ENCODE measurements at regions not wholly inside any gene's neighbourhood (a gene's known extent, or its start where the extent isn't known, plus 50 kb on each side); places are given as distances from the start of the nearest gene placed in this dataset.

- TF ChIP-seq, protein P1, sequence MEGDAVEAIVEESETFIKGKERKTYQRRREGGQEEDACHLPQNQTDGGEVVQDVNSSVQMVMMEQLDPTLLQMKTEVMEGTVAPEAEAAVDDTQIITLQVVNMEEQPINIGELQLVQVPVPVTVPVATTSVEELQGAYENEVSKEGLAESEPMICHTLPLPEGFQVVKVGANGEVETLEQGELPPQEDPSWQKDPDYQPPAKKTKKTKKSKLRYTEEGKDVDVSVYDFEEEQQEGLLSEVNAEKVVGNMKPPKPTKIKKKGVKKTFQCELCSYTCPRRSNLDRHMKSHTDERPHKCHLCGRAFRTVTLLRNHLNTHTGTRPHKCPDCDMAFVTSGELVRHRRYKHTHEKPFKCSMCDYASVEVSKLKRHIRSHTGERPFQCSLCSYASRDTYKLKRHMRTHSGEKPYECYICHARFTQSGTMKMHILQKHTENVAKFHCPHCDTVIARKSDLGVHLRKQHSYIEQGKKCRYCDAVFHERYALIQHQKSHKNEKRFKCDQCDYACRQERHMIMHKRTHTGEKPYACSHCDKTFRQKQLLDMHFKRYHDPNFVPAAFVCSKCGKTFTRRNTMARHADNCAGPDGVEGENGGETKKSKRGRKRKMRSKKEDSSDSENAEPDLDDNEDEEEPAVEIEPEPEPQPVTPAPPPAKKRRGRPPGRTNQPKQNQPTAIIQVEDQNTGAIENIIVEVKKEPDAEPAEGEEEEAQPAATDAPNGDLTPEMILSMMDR (IDR thresholded peaks at IDR 0.05) = no peak
- TF ChIP-seq POLR2AphosphoS5 (IDR thresholded peaks at IDR 0.05) (no peak), POLR2A (IDR thresholded peaks at IDR 0.05) (no peak)
These were observed 98.2 kb downstream of the NR2F2 start for GRCh38 chr15:96428742-96429141.

DNA sequence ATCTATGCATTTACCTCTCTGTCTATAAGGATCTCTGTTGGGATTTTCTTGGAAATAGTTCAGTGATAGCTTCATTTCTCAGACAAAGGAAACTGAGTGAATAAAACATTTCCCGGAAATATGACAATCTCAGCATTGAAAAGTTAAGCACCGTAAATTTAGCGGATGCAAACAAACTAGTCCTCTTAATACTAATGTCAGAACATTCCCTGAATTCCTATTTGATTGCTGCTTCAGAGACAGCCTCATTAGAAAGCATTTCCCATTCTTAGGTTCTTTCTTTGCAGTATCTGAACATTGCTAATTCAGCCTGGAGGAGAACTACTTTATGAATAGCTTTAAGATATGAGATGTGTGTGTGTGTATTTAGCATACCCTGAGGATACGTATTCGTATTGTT is 101.3 kb downstream of the NR2F2 start:
- intact Hi-C loops (cut with DNase I) = no loop called here
- TF ChIP-seq POLR2AphosphoS5 (IDR thresholded peaks at IDR 0.05) = no peak
- no peak for TF ChIP-seq POLR2A (IDR thresholded peaks at IDR 0.05)
- TF ChIP-seq, protein P1 (IDR thresholded peaks at IDR 0.05) = no peak

More at GRCh38 chr15:96428742-96429141, 98.2 kb downstream of the NR2F2 start:
- Histone ChIP-seq H3K36me3 (no peaks in the 10 kb centered on the region), H3K27ac (no peak overlapping the region), H3K9me3 (no peaks in the 10 kb centered on the region), H3K27me3 (replicated peaks; ENCODE audit: insufficient read depth) (no peaks in the 10 kb centered on the region), H3K4me3 (no peak overlapping the region), H3K4me1 (replicated peaks) (no peaks in the 10 kb centered on the region)
- DNase-seq (ENCODE audit: low spot score) = no peak
- intact Hi-C loops (cut with DNase I) = no loop called here

DNA sequence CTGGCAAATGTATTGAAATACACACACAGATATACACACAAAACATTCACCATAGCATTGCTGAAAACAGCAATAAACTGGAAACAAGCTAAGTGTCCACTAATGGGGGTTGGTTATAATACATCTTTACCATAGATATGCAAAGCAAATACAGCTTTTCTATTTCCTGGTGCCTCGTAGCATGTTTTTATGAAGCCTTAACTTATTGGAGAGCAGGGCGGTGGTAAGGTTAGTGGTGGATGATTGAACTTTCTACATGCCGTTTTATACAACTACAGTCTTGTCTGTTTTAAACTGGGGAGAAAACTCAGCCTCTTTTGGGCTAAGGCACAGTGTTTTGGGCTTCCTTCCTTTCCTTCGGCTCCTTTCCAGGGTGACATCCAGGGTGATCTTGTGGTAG is 104.5 kb downstream of the NR2F2 start:
- no peak overlapping the region for H3K27ac ChIP-seq
- 81% methylated on average over 4 of the region's 4 CpGs for WGBS
- no peak for DNase-seq (ENCODE audit: low spot score)
- intact Hi-C loops (cut with DNase I) = no loop called here
- TF ChIP-seq POLR2A (IDR thresholded peaks at IDR 0.05) (no peak), POLR2AphosphoS5 (IDR thresholded peaks at IDR 0.05) (no peak)
- TF ChIP-seq, protein P1 (IDR thresholded peaks at IDR 0.05) = no peak
- H3K4me3 ChIP-seq = no peak overlapping the region
- H3K4me1 ChIP-seq (replicated peaks) = no peaks in the 10 kb centered on the region
- H3K27me3 ChIP-seq (replicated peaks; ENCODE audit: insufficient read depth) = no peaks in the 10 kb centered on the region
- H3K9me3 ChIP-seq = no peaks in the 10 kb centered on the region
- no peaks in the 10 kb centered on the region for H3K36me3 ChIP-seq

More for the DNA sequence above, 101.3 kb downstream of the NR2F2 start:
- H3K4me1 ChIP-seq (replicated peaks) = no peaks in the 10 kb centered on the region
- H3K27me3 ChIP-seq (replicated peaks; ENCODE audit: insufficient read depth) = no peaks in the 10 kb centered on the region
- no peaks in the 10 kb centered on the region for H3K9me3 ChIP-seq
- H3K4me3 ChIP-seq = no peak overlapping the region
- no peak for DNase-seq (ENCODE audit: low spot score)
- WGBS = 55% methylated on average over 5 of the region's 5 CpGs
- no peak overlapping the region for H3K27ac ChIP-seq
- no peaks in the 10 kb centered on the region for H3K36me3 ChIP-seq

- H3K9me3 ChIP-seq = no peaks in the 10 kb centered on the region
- intact Hi-C loops (cut with DNase I) = no loop called here
- WGBS = 95% methylated on average over 3 of the region's 3 CpGs
- H3K4me1 ChIP-seq (replicated peaks) = no peaks in the 10 kb centered on the region
- no peak for TF ChIP-seq POLR2A (IDR thresholded peaks at IDR 0.05)
- TF ChIP-seq POLR2AphosphoS5 (IDR thresholded peaks at IDR 0.05) = no peak
- TF ChIP-seq, protein P1 (IDR thresholded peaks at IDR 0.05) = no peak
- no peaks in the 10 kb centered on the region for H3K27me3 ChIP-seq (replicated peaks; ENCODE audit: insufficient read depth)
- no peak for DNase-seq (ENCODE audit: low spot score)
- H3K4me3 ChIP-seq = no peak overlapping the region
- no peaks in the 10 kb centered on the region for H3K36me3 ChIP-seq
- no peak overlapping the region for H3K27ac ChIP-seq
These were observed 105.3 kb downstream of the NR2F2 start for GRCh38 chr15:96435841-96436240.

- Histone ChIP-seq H3K4me1 (replicated peaks) (no peaks in the 10 kb centered on the region), H3K27me3 (replicated peaks; ENCODE audit: insufficient read depth) (no peaks in the 10 kb centered on the region), H3K4me3 (no peak overlapping the region), H3K27ac (no peak overlapping the region), H3K9me3 (no peaks in the 10 kb centered on the region), H3K36me3 (no peaks in the 10 kb centered on the region)
- no peak for DNase-seq (ENCODE audit: low spot score)
- WGBS = 78% methylated on average over 4 of the region's 4 CpGs
- TF ChIP-seq, protein P1 (IDR thresholded peaks at IDR 0.05) = no peak
- intact Hi-C loops (cut with DNase I) = no loop called here
These were observed 110.5 kb downstream of the NR2F2 start for GRCh38 chr15:96440978-96441377.

Measured in prostate gland (tissue), 2 donors.